Cardiac septum (tissue), 1 donor: ENCODE measurements at regions not wholly inside any gene's neighbourhood (a gene's known extent, or its start where the extent isn't known, plus 50 kb on each side); places are given as distances from the start of the nearest gene placed in this dataset.

Experiments used
- DNase-seq: peaks from one replicate; pipeline ENCODE4 v3.0.0-alpha.2; 2020; ENCODE audit warnings: low spot score
- intact Hi-C: fragments of 100-400 bp; cut with DNase I; formaldehyde crosslinking; loops from one replicate; pipeline ENCODE4 v1.14.0; 2022
- donor health status: DM: no; HTN: no; CAD: no.

- intact Hi-C loops: no loop called here
Measured at GRCh38 chr1:65724151-65724550, 68.5 kb upstream of the PDE4B start.

GRCh38 chr1:65725064-65725463 is 67.6 kb upstream of the PDE4B start:
- intact Hi-C loops: no loop called here
- DNase-seq: no peak

More at GRCh38 chr1:65724151-65724550, 68.5 kb upstream of the PDE4B start:
- no peak for DNase-seq

- DNase-seq: no peak
- intact Hi-C loops: no loop called here
Measured at GRCh38 chr1:65728504-65728903, 64.2 kb upstream of the PDE4B start.

GRCh38 chr1:65729259-65729658 is 63.4 kb upstream of the PDE4B start:
- DNase-seq: no peak
- intact Hi-C loops: no loop called here

- intact Hi-C loops: no loop called here
- no peak for DNase-seq
Measured at GRCh38 chr1:65734979-65735378, 57.7 kb upstream of the PDE4B start.

- intact Hi-C loops: no loop called here
- DNase-seq: no peak
Measured at GRCh38 chr1:65741993-65742392, 50.7 kb upstream of the PDE4B start.
